Erythroblast (primary cell): ENCODE measurements at regions not wholly inside any gene's neighbourhood (a gene's known extent, or its start where the extent isn't known, plus 50 kb on each side); places are given as distances from the start of the nearest gene placed in this dataset.

ENCODE experiments used
- GATA1 ChIP-seq: IDR thresholded peaks from 2 replicates; pipeline ENCODE4 v1.6.1; 2011; ENCODE audit warnings: low read depth, mild to moderate bottlenecking, control low read depth, low read length, moderate library complexity
- POLR2A ChIP-seq: IDR thresholded peaks from 2 replicates; pipeline ENCODE4 v1.6.1; 2011; ENCODE audit warnings: mild to moderate bottlenecking, low read length

DNA sequence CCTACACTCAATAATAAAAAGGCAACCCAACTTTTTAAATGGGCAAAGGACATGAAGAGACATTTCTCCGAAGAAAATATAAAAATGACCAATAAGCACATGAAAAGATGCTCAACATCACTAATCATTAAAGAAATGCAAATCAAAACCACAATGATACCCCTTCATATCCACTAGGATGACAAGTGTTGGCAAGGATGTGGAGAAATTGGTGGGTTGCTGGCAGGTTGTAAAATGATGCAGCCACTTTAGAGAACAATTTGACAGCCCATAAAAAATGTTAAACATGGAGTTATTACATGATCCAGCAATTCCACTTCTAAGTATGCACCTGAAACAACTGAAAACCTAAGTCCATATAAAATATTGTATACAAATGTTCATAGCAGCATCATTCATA is 73.2 kb upstream of the LMO2 start:
- TF ChIP-seq POLR2A (no peak), GATA1 (no peak)
